Lower lobe of right lung (tissue), 2 donors: ENCODE measurements at regions not wholly inside any gene's neighbourhood (a gene's known extent, or its start where the extent isn't known, plus 50 kb on each side); places are given as distances from the start of the nearest gene placed in this dataset.
A peak's percentile ranks its signal among the peaks of the same experiment; 100 is the strongest.
"Not testable (repeated sequence)": the region's sequence is repeated elsewhere in the genome, so short reads cannot be mapped to it uniquely, and the experiment has no call there.

ENCODE experiments used
- ATAC-seq, 2 donors: fragments of 200-7000 bp; cut with Tn5 transposase; one replicate each; pipeline ENCODE4 v1.9.1; 2020 to 2022; ENCODE audit warnings: mild to moderate bottlenecking in 2 of 2, moderate library complexity in 2 of 2
- DNase-seq: peaks from one replicate; pipeline ENCODE4 v3.0.0-alpha.2; 2020
- H3K27ac ChIP-seq: fragments of 200-600 bp; one replicate; pipeline ENCODE4 v1.8.0; 2022
- H3K27me3 ChIP-seq: fragments of 200-600 bp; one replicate; pipeline ENCODE4 v1.8.0; 2022; ENCODE audit warnings: low read depth
- H3K36me3 ChIP-seq: fragments of 200-600 bp; one replicate; pipeline ENCODE4 v1.8.0; 2022; ENCODE audit warnings: mild to moderate bottlenecking
- H3K4me1 ChIP-seq: fragments of 200-600 bp; one replicate; pipeline ENCODE4 v1.8.0; 2022
- H3K4me3 ChIP-seq: fragments of 200-600 bp; one replicate; pipeline ENCODE4 v1.8.0; 2022; ENCODE audit warnings: mild to moderate bottlenecking
- H3K9me3 ChIP-seq: fragments of 200-600 bp; one replicate; pipeline ENCODE4 v1.8.0; 2022
- intact Hi-C: fragments of 100-400 bp; cut with DNase I; formaldehyde crosslinking; loops from one replicate; pipeline ENCODE4 v1.11.0; 2022
- TF ChIP-seq, protein P1 (sequence below): fragments of 200-600 bp; IDR thresholded peaks from one replicate; pipeline ENCODE4 v1.8.0; 2022; ENCODE audit warnings: antibody characterized with exemption, mild to moderate bottlenecking
- donor health status: DM: no; HTN: yes; CAD: no; lungs with severe emphysema.

DNA sequence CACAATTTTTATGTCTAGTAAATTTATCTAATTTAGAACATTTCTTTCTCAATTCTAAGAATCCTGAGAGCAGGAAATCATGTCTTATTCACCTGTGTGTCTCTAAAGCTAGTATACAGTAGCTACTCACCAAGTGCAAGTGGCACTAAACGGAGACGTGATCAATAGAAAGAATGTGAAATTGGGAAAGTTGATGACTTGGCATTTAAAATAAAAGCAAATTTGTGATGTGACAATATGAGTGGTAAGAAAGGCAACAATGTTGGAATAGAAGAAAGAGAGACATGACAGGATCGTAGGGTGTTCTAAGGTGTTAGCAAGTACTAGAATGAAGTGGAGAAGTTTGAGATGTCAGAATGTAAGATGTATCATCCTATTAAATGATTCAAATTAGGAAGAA is 725.9 kb downstream of the BCKDHB start:
- Histone ChIP-seq H3K9me3 (no peaks in the 10 kb centered on the region), H3K4me1 (no peaks in the 10 kb centered on the region), H3K27me3 (no peaks in the 10 kb centered on the region), H3K4me3 (no peak overlapping the region), H3K36me3 (no peaks in the 10 kb centered on the region), H3K27ac (no peak overlapping the region)
- DNase-seq (no peak), ATAC-seq (no peak)
- intact Hi-C loops, result no loop called here
- TF ChIP-seq, protein P1, sequence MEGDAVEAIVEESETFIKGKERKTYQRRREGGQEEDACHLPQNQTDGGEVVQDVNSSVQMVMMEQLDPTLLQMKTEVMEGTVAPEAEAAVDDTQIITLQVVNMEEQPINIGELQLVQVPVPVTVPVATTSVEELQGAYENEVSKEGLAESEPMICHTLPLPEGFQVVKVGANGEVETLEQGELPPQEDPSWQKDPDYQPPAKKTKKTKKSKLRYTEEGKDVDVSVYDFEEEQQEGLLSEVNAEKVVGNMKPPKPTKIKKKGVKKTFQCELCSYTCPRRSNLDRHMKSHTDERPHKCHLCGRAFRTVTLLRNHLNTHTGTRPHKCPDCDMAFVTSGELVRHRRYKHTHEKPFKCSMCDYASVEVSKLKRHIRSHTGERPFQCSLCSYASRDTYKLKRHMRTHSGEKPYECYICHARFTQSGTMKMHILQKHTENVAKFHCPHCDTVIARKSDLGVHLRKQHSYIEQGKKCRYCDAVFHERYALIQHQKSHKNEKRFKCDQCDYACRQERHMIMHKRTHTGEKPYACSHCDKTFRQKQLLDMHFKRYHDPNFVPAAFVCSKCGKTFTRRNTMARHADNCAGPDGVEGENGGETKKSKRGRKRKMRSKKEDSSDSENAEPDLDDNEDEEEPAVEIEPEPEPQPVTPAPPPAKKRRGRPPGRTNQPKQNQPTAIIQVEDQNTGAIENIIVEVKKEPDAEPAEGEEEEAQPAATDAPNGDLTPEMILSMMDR, result no peak

DNA sequence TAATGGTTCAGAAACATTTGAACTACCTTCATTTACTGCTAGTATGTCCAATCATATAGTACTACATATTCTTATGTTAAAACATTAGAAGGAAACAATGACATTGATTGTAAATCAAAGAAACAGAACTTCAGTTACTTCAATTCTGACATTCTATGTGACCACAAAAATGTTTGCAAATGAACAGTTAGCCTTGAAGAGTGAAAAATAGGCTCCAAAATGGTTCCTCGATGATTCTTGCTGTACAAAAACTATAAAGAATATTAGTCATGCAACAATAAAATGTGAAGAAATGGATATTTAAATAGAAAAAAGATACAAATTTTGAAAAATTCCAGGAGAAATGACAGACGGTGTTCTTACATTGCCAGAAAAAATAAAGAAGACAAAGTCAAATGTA is 686.9 kb downstream of the BCKDHB start:
- no peak for DNase-seq
- no peaks in the 10 kb centered on the region for H3K27me3 ChIP-seq
- TF ChIP-seq, protein P1, result no peak
- H3K9me3 ChIP-seq, result no peaks in the 10 kb centered on the region
- H3K4me1 ChIP-seq, result no peaks in the 10 kb centered on the region
- intact Hi-C loops, result no loop called here
- no peaks in the 10 kb centered on the region for H3K36me3 ChIP-seq
- ATAC-seq, result no peak
- no peak overlapping the region for H3K4me3 ChIP-seq
- no peak overlapping the region for H3K27ac ChIP-seq

DNA sequence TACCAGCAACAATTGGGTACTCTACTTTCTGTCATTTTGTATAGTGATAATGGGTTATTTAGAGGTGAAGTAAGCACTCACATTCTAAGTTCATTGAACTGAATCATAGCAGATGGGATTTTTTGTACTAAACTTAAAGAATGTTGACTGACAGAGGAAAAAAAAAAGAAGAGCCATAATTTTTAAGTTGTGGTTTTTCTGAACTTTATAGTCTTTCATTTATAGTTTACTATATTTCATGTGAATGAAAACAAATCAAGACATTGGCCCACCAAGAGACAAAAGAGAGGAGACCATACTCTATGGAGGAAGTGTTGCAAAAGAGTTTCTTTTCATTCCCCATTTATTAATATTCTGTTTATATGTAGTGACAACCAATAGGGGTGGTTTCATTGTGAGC is 685.7 kb downstream of the BCKDHB start:
- H3K4me1 ChIP-seq, result no peaks in the 10 kb centered on the region
- ATAC-seq (no peak), DNase-seq (no peak)
- no peaks in the 10 kb centered on the region for H3K36me3 ChIP-seq
- no peak overlapping the region for H3K4me3 ChIP-seq
- TF ChIP-seq, protein P1, result no peak
- intact Hi-C loops, result no loop called here
- no peaks in the 10 kb centered on the region for H3K9me3 ChIP-seq
- no peak overlapping the region for H3K27ac ChIP-seq
- H3K27me3 ChIP-seq, result no peaks in the 10 kb centered on the region

DNA sequence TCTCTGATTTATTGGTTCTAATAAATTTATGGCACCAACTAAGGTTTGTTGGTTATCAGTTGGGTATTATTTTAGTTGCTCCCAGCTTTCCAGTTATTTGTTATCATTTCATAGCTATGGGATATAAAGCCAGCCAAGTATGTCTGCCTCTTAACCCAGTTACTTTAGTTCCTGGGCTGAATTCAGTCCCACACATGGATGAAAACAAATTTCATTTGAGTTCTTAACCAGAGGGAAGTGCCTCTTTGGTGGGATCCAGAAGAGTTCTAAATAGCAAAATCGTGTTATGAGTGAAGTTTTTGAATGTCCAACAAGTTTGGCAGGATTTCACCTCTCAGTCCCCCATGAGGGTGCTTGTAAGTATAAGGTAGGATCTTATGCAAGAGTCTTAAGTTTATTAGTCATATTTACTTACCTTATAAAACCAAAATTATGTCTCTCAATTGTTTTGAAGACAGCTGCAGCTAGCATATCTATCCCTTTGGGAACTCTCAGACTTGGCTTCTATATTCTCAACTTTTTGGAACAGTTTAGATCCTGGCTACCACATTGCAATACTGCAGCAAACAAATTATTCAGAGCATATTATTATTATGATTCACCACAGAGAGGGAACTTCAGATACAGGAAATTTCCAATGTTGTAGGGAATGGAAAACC is 683.6 kb downstream of the BCKDHB start:
- Histone ChIP-seq H3K27ac (peak overlapping the region; percentile 4), H3K9me3 (no peaks in the 10 kb centered on the region)
- ATAC-seq, result peak in 1 of 2 donors; percentile 59

DNA sequence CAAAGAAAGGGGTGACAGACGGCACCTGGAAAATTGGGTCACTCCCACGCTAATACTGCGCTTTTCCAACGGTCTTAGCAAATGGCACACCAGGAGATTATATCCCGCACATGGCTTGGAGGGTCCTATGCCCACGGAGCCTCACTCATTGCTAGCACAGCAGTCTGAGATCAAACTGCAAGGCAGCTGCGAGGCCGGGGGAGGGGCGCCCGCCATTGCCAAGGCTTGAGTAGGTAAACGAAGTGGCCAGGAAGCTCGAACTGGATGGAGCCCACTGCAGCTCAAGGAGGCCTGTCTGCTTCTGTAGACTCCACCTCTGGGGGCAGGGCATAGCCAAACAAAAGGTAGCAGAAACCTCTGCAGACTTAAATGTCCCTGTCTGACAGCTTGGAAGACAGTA is 676.8 kb downstream of the BCKDHB start:
- H3K4me3 ChIP-seq, H3K9me3 ChIP-seq, H3K27me3 ChIP-seq, H3K36me3 ChIP-seq, intact Hi-C loops, DNase-seq, H3K4me1 ChIP-seq, H3K27ac ChIP-seq, ATAC-seq: not testable (repeated sequence)

More for the DNA sequence above, 683.6 kb downstream of the BCKDHB start:
- TF ChIP-seq, protein P1, result no peak
- H3K27me3 ChIP-seq, result no peaks in the 10 kb centered on the region
- H3K4me1 ChIP-seq, result no peaks in the 10 kb centered on the region
- no peaks in the 10 kb centered on the region for H3K36me3 ChIP-seq
- no peak for DNase-seq
- H3K4me3 ChIP-seq, result no peak overlapping the region
- intact Hi-C loops, result no loop called here

DNA sequence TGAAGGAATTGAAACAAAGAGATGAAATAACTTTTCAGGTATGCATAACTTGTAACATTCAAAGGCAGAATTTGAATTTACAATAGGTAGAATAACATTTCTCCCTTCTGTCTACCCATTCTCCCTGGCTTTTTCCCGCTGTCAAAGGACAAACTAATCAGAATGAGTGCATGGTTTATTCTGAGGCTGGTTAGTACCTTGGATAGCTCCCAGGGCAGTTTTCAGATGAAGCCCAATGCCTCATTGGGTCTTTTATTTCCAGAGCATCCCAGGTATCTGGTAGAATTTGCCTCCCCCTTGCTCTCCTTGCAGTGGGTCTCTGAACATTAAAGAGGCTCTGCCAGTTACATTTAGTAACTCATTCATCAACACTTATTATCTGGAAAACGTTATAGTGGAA is 665.5 kb downstream of the BCKDHB start:
- DNase-seq (no peak), ATAC-seq (no peak)

More for the DNA sequence above, 665.5 kb downstream of the BCKDHB start:
- Histone ChIP-seq H3K36me3 (no peaks in the 10 kb centered on the region), H3K4me1 (no peaks in the 10 kb centered on the region), H3K4me3 (no peak overlapping the region), H3K9me3 (no peaks in the 10 kb centered on the region), H3K27me3 (no peaks in the 10 kb centered on the region), H3K27ac (no peak overlapping the region)
- intact Hi-C loops, result no loop called here
- TF ChIP-seq, protein P1, result no peak
